Stimulated activated CD4-positive, alpha-beta T cell treated with anti-CD3 and anti-CD28 coated beads, Interleukin-15, amount 100 ng/mL, for 48 hours (primary cell): ENCODE measurements at regions not wholly inside any gene's neighbourhood (a gene's known extent, or its start where the extent isn't known, plus 50 kb on each side); places are given as distances from the start of the nearest gene placed in this dataset.
"Not testable (repeated sequence)": the region's sequence is repeated elsewhere in the genome, so short reads cannot be mapped to it uniquely, and the experiment has no call there.

Experiments used
- DNase-seq, 2 donors: peaks; one replicate each; pipeline ENCODE4 v3.0.0-alpha.2; 2020; ENCODE audit warnings: low read depth in 2 of 2

DNA sequence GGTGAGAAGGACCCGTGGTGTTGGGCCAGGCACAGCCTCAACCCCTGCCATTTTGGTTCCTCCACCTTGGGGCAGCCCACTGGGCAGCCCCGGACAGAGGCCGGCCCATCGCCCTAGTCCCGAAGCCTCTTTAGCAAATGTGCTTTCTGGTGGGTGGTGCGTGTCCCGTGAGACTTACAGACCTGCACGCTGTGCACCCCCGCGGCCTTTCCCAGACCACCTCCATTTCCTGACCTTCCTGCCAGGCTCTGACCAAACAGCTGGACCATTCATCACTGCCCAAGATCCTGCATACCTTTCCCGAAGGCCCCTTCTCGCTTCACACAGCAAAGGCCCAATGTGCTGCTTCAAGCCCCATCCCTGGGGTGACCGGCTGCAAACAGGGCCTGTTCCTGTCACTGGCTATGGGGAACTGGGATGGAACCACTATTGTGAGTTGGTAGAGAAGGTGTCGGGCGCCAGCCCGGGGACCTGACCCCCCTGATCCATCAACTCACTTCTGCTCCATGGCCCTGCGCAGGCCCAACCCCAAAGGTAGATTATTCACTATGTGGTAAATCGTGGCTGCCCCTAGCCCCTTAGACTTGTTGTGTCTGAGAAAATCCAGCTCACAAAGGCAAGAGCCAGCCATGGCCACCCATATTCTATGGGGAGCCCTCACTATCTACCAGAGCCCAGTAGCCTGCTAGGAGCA, 341.0 kb downstream of the EIPR1 start:
- DNase-seq = no peak

DNA sequence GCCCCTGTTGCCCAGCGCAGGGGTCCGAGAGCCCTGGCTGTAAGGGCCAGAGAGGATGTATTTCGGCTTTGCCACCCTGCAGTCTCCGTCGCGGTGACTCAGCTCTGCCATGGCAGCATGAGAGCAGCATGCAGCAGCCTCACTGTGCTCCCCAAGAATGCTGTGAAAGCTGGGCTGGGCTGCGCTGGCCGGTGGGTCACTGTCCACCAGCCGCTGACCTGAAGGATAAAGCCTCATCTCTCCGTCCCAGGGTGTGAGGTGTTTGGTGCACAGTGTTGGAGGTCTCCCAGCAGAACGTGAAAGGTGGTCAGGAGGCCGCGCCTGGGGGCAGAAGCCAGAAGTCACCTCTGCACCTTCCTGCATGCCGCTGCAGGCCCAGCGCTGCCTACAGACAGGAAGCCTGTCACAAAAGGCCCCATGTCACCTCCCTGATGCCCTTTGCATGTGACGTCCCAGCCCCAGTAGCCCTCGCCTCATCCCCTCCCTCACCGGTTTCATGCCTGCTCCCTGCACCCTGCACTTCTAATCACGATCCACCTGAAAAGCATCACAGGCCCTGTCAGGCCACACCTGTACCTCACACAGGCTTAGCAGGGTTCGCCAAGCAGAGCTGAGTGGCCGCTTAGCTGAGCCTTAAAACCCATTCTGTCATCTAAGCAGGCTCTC, 342.1 kb downstream of the EIPR1 start:
- no peak for DNase-seq

DNA sequence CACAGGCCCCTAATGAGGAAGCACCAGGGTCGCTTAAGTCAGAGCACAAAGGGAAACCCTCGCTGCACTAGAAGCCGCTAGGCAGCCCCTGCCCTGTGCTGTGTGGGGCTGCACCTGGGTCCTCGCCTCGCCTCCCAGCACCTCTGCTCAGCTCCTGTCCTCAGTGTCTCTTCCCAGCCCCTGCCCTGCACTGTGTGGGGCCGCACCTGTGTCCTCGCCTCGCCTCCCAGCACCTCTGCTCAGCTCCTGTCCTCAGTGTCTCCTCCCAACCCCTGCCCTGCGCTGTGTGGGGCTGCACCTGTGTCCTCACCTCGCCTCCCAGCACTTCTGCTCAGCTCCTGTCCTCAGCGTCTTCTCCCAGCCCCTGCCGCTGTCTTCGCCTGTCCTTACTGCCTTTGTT, 342.8 kb downstream of the EIPR1 start:
- no peak for DNase-seq

DNA sequence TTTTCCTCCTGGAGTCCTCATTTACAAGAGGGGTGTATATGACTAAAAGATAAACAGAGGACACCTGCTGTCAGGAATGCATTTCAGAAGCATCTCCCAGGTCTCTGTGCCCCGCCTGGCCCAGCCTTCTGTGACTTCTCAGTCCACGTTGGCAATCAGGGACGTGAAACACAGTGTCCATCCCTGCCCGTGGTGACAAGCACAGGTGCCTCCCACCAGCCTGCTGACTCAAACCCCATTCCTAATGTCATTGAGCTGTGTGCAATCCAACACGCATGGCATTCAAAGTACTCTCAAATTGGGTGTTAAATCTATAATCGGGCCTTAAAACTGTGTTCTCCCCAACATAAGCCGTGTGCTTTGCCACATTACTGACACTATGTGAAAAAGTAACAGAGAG, 343.2 kb downstream of the EIPR1 start:
- DNase-seq = no peak

DNA sequence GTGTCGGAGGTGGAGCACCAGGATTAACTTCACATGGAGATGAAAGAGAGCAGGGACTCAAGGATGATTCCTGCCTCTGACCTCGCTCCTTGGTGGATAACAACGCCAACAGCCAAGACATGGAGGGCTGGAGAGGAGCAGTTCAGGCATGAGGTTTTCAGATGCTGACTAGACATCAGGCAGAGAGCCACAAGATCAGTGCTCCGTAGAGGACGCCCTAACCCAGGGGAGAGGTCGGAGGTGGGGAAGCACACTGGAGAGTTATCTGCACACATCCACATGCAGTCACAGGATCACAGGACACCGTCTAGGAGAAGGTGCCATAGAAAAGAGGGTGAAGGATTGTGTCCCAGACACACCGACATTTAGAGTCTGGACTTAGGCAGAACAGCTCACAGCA, 344.3 kb downstream of the EIPR1 start:
- no peak for DNase-seq

DNA sequence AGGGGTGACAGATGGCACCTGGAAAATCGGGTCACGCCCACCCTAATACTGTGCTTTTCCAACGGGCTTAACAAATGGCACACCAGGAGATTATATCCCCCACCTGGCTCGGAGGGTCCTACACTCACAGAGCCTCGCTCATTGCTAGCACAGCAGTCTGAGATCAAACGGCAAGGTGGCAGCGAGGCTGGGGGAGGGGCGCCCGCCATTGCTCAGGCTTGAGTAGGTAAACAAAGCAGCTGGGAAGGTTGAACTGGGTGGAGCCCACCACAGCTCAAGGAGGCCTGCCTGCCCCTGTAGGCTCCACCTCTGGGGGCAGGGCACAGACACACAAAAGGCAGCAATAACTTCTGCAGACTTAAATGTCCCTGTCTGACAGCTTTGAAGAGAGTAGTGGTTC, 346.8 kb downstream of the EIPR1 start:
- not testable (repeated sequence) for DNase-seq

- no peak for DNase-seq
These were observed 351.6 kb downstream of the EIPR1 start for GRCh38 chr2:3025984-3026383.

DNA sequence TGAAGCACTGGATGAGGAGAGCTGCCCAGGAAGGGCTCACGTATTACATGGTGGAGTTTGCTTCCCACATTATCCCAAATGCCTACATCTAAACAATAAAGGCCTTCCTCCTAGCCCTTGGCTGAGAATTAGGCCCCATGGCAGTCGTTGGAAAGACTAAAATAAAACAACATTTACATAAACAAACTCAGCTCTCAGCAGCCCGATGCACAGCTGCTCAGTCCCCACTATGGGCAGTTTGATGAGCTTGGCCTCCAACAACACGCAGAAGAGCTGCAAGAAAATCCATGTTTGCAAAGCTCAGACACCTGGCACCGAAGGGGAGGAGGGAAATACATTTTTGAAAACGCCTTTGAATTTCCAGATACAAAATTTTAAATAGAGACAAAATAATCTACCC, 352.4 kb downstream of the EIPR1 start:
- no peak for DNase-seq

GRCh38 chr2:3024401-3024935, 353.1 kb downstream of the EIPR1 start:
- DNase-seq = no peak

GRCh38 chr2:3023531-3023930, 354.1 kb downstream of the EIPR1 start:
- DNase-seq = no peak

- DNase-seq = no peak
These were observed 354.7 kb downstream of the EIPR1 start for GRCh38 chr2:3022841-3023372.

DNA sequence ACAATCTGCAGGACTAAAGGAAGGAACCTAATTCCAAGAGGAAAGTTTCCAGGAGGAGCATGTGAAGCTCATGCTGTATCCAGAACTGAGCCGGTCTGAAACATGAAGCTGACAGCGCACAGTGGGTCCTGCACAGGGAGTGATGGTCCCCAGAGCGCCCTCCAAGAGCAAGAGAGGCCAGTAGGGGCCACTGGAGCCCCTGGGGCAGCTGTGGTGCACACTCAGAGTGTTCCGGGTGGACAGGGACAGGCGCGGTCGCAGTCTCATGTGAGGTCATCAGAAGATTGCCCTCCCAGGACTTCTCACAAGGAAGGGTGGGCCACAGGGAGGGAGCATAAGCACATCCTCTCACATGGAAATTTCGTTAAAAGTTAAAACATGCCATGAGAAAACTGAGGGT, 355.9 kb downstream of the EIPR1 start:
- DNase-seq = no peak

DNA sequence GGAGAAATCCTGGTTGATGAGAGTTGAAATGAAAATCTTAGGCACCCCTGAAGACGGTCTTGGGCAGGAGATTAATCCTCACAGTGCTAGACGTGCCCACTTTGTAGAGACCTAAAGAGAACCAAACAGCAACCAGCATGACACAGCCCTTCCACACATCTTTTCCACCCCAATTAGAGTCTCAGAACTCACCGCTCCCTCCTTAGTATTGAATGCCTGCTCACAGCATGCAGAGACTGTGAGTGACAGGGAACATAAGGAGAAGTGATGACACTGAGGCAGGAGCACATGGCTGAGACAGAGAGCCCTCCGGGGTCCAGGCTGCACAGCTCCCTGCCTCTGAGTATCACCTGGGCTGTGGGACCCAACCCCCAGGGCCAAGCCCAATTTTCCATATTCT, 367.6 kb downstream of the EIPR1 start:
- DNase-seq = no peak

GRCh38 chr2:3009483-3009882, 368.1 kb downstream of the EIPR1 start:
- no peak for DNase-seq

GRCh38 chr2:3009005-3009404, 368.6 kb downstream of the EIPR1 start:
- no peak for DNase-seq

GRCh38 chr2:3008561-3008960, 369.1 kb downstream of the EIPR1 start:
- no peak for DNase-seq

DNA sequence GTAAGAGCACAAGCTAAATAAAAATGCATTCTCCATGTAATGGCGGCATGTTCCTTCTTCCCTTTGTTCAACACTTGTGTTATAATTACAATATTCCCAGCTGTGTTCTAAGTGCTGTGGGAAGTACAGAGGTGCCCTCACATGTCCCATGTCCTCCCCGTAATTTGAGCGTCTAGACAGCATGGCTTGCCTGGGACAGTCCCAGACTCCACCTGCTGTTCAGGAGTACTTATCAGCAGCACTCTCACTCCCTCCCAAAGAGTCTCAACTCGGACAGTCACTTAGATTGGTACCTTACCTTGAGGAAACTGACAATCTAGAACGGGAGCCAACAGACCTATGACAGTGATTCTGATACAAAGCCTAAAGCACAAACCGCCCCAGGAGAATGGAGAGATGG, 370.5 kb downstream of the EIPR1 start:
- no peak for DNase-seq

- no peak for DNase-seq
These were observed 371.6 kb downstream of the EIPR1 start for GRCh38 chr2:3005859-3006501.

DNA sequence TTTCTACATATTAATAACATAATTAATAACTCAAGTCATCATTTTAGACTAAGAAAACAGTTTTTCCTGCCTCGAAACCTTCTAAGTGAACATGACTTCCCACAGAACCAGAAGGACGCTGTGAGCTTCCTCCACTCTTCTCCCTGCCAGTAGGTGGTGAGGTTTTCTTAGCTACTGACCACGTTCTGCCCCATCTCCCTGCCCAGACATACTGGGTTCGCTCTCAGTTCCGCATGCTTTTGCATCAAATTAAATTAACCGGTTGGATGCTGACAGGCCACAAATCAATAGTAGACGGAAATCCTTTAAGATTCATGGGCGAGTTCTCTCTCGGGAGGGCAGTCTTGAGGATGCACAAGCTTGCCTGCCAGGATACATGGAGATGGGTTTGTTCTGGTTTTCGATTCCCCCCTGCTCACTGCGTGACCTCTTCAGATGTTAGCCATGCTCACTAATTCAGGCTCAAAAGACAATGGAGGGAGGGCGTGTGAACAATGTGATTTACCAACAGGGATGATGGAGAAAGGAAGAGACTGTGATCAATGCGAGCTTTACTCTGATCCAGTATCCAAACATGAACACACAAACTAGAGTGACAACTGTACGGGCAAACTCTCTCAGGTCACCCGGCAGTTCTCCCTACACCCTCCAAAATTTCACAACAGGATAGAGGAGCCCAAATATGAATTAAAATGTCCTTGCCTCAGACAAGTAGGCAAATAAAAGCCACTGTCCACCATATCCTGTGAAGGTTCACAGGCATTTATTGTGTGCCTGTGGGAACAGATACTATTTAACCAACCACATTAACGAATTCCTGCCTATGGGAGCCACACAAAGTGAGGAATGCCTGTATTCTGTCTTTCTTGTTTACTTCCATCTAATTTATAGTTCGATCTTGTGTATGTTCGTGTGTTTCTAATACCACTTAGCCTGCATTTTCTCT, 375.7 kb downstream of the EIPR1 start:
- DNase-seq = no peak

DNA sequence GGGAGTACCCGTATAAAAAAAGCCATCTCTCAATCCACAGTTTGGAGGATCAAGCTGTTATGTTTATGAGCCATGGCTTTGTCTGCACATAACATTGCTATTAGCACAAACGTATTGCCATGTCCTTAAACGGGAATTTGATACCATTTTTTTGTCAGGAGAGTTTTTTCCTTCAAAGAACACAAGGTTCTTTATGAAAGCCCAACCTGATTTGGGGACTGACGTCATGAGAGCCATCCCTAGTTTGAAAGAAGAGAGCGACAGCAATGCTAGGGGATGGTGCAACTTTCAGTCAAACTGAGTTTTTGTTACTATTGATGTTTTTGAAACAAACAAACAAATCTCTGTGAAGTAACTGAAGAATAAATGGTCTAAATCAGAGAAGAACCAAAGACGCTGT, 376.6 kb downstream of the EIPR1 start:
- DNase-seq = no peak

GRCh38 chr2:3000125-3000524, 377.5 kb downstream of the EIPR1 start:
- DNase-seq = no peak

DNA sequence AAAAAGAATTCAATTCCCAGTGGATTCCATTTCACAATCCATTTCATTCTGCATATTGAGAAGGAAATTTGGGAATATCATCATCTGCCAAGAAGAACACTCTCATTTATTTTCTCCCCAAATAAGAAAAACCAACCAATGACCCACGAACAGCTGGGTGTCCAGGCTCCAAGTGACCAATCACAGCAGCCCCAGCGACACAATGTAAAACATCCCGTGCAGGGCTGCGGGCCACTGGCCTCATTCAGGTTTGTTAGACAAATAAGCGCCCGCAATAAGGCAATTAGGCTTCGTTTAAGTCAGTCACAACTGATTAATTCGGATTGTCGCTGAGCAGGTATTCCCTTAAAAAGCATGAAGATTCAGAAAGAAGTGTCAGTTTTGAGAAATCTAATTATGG, 378.6 kb downstream of the EIPR1 start:
- no peak for DNase-seq
